GM18505 (cell line): ENCODE measurements at regions not wholly inside any gene's neighbourhood (a gene's known extent, or its start where the extent isn't known, plus 50 kb on each side); places are given as distances from the start of the nearest gene placed in this dataset.

Experiments
- ATAC-seq: cut with Tn5 transposase; IDR thresholded peaks from one replicate; pipeline ENCODE4 v1.9.1; 2021; ENCODE audit not compliant: unreplicated experiment
- POLR2A ChIP-seq: IDR thresholded peaks from 4 replicates; pipeline ENCODE4 v1.6.1; 2011; ENCODE audit warnings: borderline replicate concordance; ENCODE audit not compliant: insufficient read depth, insufficient read length; ENCODE audit errors: extremely low read depth

DNA sequence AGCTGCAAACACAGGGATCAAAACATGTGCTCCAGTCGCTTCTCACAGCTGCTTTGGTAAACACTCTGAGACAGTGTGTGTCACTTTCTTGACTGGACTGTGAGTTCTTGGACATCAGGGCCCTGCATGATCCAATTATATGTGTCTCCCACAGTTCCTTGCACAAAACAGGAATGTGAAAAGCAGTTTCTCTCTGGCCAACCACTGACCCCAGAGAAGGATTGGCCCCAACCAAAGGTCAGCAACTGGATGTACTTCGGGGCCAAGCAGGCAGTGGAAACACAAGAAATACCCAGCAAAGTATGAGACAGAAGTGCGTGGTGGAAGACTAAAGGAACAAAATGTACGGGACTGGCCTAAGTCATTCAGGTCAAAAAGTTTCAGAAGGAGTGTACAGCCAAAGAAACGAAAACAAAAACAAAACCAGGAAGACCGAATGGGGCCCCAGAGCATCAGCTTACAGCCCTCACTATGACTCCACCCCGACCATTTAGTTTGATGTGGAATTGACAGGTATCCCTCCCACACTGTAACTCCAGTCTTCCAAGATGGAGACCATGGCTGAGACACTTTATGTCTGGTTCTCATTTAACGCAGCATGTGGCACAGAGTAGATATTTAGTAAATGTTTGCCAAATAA, 76.7 kb upstream of the LPP start:
- no peak for ATAC-seq
- TF ChIP-seq POLR2A = no peak

DNA sequence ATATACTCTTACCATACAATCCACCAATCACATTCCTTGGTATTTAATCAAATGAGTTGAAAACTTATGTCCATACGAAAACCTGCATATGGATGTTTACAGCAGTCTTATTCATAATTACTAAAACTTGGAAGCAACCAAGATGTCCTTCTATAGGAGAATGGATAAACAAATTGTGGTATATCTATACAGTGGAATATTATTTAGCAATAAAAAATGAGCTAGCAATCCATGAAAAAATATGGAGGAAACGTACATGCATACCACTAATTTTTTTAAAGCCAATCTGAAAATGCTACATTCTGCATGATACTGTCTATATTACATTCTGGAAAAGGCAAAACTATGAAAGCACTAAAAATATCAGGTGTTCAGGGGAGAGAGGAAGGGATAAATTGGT, 73.9 kb upstream of the LPP start:
- TF ChIP-seq POLR2A = no peak
- no peak for ATAC-seq

- ATAC-seq = no peak
Observed at GRCh38 chr3:188082031-188082430, 71.9 kb upstream of the LPP start.

DNA sequence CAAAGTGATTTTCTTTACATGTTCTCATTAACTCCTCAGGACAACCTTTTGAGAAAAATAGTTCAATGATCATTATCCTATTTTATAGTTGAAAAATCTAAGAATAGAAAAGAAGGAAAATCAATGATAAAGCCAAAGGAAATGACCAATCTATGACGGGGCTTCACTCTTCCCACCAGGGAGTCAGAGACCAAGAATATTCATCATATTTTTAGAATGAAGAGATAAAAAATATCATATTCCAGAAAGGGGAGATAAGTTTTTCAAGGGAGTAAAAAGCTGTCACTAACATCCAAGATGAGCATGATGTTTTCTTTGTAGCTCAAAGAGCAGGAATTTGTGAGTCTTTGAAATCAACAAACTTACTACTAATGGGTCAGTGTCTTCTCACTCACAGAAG, 71.5 kb upstream of the LPP start:
- TF ChIP-seq POLR2A = no peak
- ATAC-seq = no peak

More at GRCh38 chr3:188082031-188082430, 71.9 kb upstream of the LPP start:
- TF ChIP-seq POLR2A = no peak

- no peak for ATAC-seq
- no peak for TF ChIP-seq POLR2A
Observed at GRCh38 chr3:188083011-188083410, 70.9 kb upstream of the LPP start.

GRCh38 chr3:188084752-188085583, 69.0 kb upstream of the LPP start:
- no peak for TF ChIP-seq POLR2A
- ATAC-seq = no peak

GRCh38 chr3:188085584-188086560, 68.1 kb upstream of the LPP start:
- no peak for TF ChIP-seq POLR2A
- no peak for ATAC-seq

GRCh38 chr3:188088948-188089685, 64.8 kb upstream of the LPP start:
- ATAC-seq = no peak
- TF ChIP-seq POLR2A = no peak

- no peak for TF ChIP-seq POLR2A
- ATAC-seq = no peak
Observed at GRCh38 chr3:188090620-188091309, 63.2 kb upstream of the LPP start.

DNA sequence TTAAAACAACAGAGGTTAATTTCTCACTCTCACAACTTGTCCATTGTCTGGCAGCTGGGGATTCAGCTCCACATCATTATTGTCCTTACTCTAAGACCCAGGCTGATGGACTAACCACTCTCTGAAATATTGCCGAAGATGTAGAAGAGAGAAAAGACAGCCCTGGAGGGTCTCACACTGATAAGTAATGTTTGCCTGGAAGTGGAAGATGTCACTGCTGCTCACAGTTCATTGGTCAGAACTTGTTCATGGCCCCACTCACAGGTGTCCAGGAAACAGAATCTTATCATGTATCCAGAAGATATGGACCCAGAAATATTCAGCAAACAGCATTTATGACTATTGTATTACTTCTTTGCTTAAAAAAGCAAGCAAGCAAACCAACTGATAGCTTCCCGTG, 62.2 kb upstream of the LPP start:
- ATAC-seq = no peak
- TF ChIP-seq POLR2A = no peak

- TF ChIP-seq POLR2A = no peak
- no peak for ATAC-seq
Observed at GRCh38 chr3:188092648-188093047, 61.3 kb upstream of the LPP start.

DNA sequence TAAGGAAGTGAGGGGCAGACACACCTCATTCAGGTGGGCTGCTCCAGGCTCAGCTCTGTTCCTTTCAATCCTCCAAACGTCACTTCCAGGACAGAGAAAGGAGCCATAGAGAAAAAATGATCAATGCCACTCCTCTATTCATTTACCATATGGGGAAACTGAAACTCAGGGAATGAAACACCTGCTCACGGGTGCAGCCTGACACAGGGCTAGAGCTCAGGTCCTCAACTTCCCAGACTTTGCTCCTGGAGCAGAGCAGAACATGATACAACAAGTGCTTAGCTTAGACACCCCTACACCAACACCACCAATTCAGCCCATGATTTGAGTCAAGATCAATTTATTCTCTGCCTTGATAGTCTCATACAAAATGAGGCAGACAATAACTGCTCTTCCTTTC, 58.5 kb upstream of the LPP start:
- no peak for TF ChIP-seq POLR2A
- no peak for ATAC-seq
